ENCODE measurements at regions not wholly inside any gene's neighbourhood (a gene's known extent, or its start where the extent isn't known, plus 50 kb on each side); places are given as distances from the start of the nearest gene placed in this dataset.

DNA sequence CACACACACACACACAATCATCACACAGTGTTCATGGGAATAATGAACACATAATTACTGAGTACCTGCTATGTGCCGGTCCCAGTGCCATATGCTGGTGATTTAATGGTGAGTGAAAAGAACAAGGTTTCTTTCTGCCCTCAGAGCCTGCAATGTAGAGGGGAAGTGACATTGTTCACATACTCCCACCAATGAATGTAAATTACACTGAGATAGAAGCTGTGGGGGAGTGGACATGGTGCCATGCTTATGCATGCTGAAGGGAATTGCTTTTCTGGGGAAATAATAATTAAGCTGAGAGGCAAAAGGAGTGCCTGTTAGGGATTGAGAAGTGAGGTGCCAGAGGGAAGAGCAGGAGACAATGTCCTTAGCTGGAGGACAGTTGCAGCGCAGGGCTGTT lies 175.1 kb downstream of the MFSD1 start:
- H3K4me3 Mint-ChIP-seq (ENCODE audit: unreplicated experiment), result no peak overlapping the region
- intact Hi-C loops (cut with micrococcal nuclease; ENCODE audit: unreplicated experiment), result no loop called here
- H3K4me1 Mint-ChIP-seq (ENCODE audit: low read depth, unreplicated experiment), result no peaks in the 10 kb centered on the region
- no peaks in the 10 kb centered on the region for H3K36me3 Mint-ChIP-seq (ENCODE audit: insufficient read depth, unreplicated experiment)
- peaks cover 10% of the 10 kb centered on the region for H3K27me3 Mint-ChIP-seq (ENCODE audit: insufficient read depth, unreplicated experiment)
- POLR2A ChIA-PET, result no interaction called here
- no peaks in the 10 kb centered on the region for H3K9me3 ChIP-seq
- no peaks in the 10 kb centered on the region for H3K4me1 ChIP-seq
- BruUV-seq (replicated peaks), result no TSS peak
- H3K27ac Mint-ChIP-seq (ENCODE audit: unreplicated experiment), result no peak overlapping the region
- CTCF ChIA-PET, result no interaction called here
- TF ChIP-seq, protein P1, sequence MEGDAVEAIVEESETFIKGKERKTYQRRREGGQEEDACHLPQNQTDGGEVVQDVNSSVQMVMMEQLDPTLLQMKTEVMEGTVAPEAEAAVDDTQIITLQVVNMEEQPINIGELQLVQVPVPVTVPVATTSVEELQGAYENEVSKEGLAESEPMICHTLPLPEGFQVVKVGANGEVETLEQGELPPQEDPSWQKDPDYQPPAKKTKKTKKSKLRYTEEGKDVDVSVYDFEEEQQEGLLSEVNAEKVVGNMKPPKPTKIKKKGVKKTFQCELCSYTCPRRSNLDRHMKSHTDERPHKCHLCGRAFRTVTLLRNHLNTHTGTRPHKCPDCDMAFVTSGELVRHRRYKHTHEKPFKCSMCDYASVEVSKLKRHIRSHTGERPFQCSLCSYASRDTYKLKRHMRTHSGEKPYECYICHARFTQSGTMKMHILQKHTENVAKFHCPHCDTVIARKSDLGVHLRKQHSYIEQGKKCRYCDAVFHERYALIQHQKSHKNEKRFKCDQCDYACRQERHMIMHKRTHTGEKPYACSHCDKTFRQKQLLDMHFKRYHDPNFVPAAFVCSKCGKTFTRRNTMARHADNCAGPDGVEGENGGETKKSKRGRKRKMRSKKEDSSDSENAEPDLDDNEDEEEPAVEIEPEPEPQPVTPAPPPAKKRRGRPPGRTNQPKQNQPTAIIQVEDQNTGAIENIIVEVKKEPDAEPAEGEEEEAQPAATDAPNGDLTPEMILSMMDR (IDR thresholded peaks at IDR 0.05; ENCODE audit: insufficient read depth in 1 of 2, low read depth in 1 of 2, low read length in 1 of 2, severe bottlenecking in 1 of 2, unreplicated experiment in 1 of 2), result no peak
- H3K9me3 Mint-ChIP-seq (ENCODE audit: unreplicated experiment), result no peaks in the 10 kb centered on the region
- no peaks in the 10 kb centered on the region for H3K36me3 ChIP-seq (ENCODE audit: control insufficient read depth, insufficient read depth, low read length)
- no peaks in the 10 kb centered on the region for H3K27me3 ChIP-seq (replicated peaks; ENCODE audit: control insufficient read depth, insufficient read depth, low read length)
- DNase-seq, result no peak
- no peak overlapping the region for H3K4me3 ChIP-seq (ENCODE audit: low read depth, low read length)

DNA sequence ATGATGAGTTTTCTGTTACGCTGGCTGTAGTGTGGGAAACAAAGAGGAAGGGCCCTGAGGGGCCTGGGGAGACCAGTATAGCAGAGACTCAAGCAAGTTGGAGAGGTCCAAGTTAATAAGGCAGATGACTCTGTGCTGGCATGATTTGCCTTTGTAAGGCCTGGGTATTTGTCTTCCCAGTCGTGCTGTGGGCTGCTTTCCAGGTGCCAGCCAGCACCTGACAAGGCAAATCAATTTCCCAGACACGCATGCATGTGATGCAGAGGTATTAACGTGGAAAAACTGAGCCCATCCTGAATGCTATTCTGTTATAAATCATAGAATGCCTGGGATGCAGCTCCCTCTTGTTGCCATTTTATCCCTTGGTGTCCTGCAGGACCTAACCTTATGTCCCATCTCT lies 175.6 kb downstream of the MFSD1 start:
- Mint-ChIP-seq H3K27me3 (ENCODE audit: insufficient read depth, unreplicated experiment) (peaks cover 7% of the 10 kb centered on the region), H3K9me3 (ENCODE audit: unreplicated experiment) (no peaks in the 10 kb centered on the region), H3K36me3 (ENCODE audit: insufficient read depth, unreplicated experiment) (no peaks in the 10 kb centered on the region), H3K4me3 (ENCODE audit: unreplicated experiment) (no peak overlapping the region), H3K4me1 (ENCODE audit: low read depth, unreplicated experiment) (no peaks in the 10 kb centered on the region), H3K27ac (ENCODE audit: unreplicated experiment) (no peak overlapping the region)
- ChIA-PET CTCF (no interaction called here), POLR2A (no interaction called here)
- Histone ChIP-seq H3K36me3 (ENCODE audit: control insufficient read depth, insufficient read depth, low read length) (no peaks in the 10 kb centered on the region), H3K4me3 (ENCODE audit: low read depth, low read length) (no peak overlapping the region), H3K9me3 (no peaks in the 10 kb centered on the region), H3K4me1 (no peaks in the 10 kb centered on the region), H3K27me3 (replicated peaks; ENCODE audit: control insufficient read depth, insufficient read depth, low read length) (no peaks in the 10 kb centered on the region)
- DNase-seq, result no peak
- intact Hi-C loops (cut with micrococcal nuclease; ENCODE audit: unreplicated experiment), result no loop called here
- TF ChIP-seq, protein P1 (IDR thresholded peaks at IDR 0.05; ENCODE audit: insufficient read depth in 1 of 2, low read depth in 1 of 2, low read length in 1 of 2, severe bottlenecking in 1 of 2, unreplicated experiment in 1 of 2), result no peak
- BruUV-seq (replicated peaks), result no TSS peak

DNA sequence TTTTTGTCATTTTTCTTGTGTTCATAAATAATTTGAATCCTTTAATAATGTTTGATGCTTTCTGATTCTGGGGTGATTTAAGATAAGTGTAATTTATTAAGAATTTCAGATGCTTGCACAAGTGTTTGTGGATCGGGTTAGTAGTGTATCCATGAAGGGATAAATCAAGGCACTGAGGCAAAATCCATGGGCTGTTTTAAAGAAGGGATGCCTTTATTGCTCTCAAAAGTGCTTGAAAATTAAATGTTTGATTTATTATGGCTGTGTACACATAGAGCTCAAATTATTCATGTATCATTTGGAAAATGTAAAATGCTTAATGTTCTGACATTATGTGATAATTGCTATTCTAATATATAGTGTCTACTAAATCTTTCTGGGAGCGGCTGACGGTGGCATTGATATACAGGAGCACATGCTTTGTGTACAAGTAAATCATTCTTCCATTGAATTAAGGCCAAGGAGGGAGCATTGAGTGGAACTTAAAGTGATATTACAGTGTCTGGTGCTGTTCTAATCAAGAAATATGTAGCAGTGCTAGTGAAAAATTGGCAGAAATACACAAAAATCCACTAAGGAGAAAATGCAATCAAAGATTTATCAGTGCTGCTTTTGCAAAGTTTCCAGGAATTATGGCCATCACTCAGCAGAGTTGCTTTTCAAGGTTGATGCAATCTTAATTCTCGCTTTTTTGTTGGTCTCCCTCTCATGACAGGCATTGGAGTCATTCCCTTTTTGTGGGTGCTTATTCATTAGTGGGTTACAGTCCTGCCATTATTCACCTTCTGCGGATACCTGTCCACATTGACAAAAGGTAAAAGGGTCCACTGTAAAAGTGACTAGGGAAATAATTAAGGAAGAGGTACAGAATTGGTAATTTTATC lies 181.6 kb downstream of the MFSD1 start:
- Histone ChIP-seq H3K27me3 (replicated peaks; ENCODE audit: control insufficient read depth, insufficient read depth, low read length) (no peaks in the 10 kb centered on the region), H3K9me3 (no peaks in the 10 kb centered on the region), H3K4me3 (ENCODE audit: low read depth, low read length) (no peak overlapping the region), H3K36me3 (ENCODE audit: control insufficient read depth, insufficient read depth, low read length) (no peaks in the 10 kb centered on the region), H3K4me1 (no peaks in the 10 kb centered on the region)
- intact Hi-C loops (cut with micrococcal nuclease; ENCODE audit: unreplicated experiment), result no loop called here
- Mint-ChIP-seq H3K27ac (ENCODE audit: unreplicated experiment) (no peak overlapping the region), H3K4me1 (ENCODE audit: low read depth, unreplicated experiment) (no peaks in the 10 kb centered on the region), H3K9me3 (ENCODE audit: unreplicated experiment) (no peaks in the 10 kb centered on the region), H3K4me3 (ENCODE audit: unreplicated experiment) (no peak overlapping the region), H3K36me3 (ENCODE audit: insufficient read depth, unreplicated experiment) (no peaks in the 10 kb centered on the region), H3K27me3 (ENCODE audit: insufficient read depth, unreplicated experiment) (peaks cover 7% of the 10 kb centered on the region)
- TF ChIP-seq, protein P1 (IDR thresholded peaks at IDR 0.05; ENCODE audit: insufficient read depth in 1 of 2, low read depth in 1 of 2, low read length in 1 of 2, severe bottlenecking in 1 of 2, unreplicated experiment in 1 of 2), result no peak
- CTCF ChIA-PET, result no interaction called here
- BruUV-seq (replicated peaks), result no TSS peak
- POLR2A ChIA-PET, result no interaction called here
- no peak for DNase-seq
